NCI-H187 treated with DMSO at 0.1 percent for 48 hours (cell line): ENCODE measurements at regions not wholly inside any gene's neighbourhood (a gene's known extent, or its start where the extent isn't known, plus 50 kb on each side); places are given as distances from the start of the nearest gene placed in this dataset.
"Not testable (repeated sequence)": the region's sequence is repeated elsewhere in the genome, so short reads cannot be mapped to it uniquely, and the experiment has no call there.

Source experiments
- DNase-seq: peaks from one replicate; lab custom pipeline; 2025; lab: John Stamatoyannopoulos, UW

- no peak for DNase-seq
These were observed 296.8 kb downstream of the PREX1 start for GRCh38 chr20:48530957-48531356.

GRCh38 chr20:48528346-48528745 lies 299.5 kb downstream of the PREX1 start:
- no peak for DNase-seq

- DNase-seq = no peak
These were observed 300.0 kb downstream of the PREX1 start for GRCh38 chr20:48527771-48528170.

- no peak for DNase-seq
These were observed 300.9 kb downstream of the PREX1 start for GRCh38 chr20:48526936-48527335.

GRCh38 chr20:48525400-48525799 lies 302.4 kb downstream of the PREX1 start:
- DNase-seq = no peak

GRCh38 chr20:48524582-48524981 lies 303.2 kb downstream of the PREX1 start:
- no peak for DNase-seq

GRCh38 chr20:48523191-48523995 lies 304.4 kb downstream of the PREX1 start:
- no peak for DNase-seq

GRCh38 chr20:48521121-48521520 lies 306.7 kb downstream of the PREX1 start:
- DNase-seq = no peak

GRCh38 chr20:48516196-48516595 lies 311.6 kb downstream of the PREX1 start:
- DNase-seq = not testable (repeated sequence)

GRCh38 chr20:48514577-48514976 lies 313.2 kb downstream of the PREX1 start:
- DNase-seq = not testable (repeated sequence)

- not testable (repeated sequence) for DNase-seq
These were observed 315.3 kb downstream of the PREX1 start for GRCh38 chr20:48512539-48512938.

GRCh38 chr20:48505066-48505465 lies 322.7 kb downstream of the PREX1 start:
- not testable (repeated sequence) for DNase-seq

GRCh38 chr20:48503166-48503815 lies 324.5 kb downstream of the PREX1 start:
- DNase-seq = no peak

GRCh38 chr20:48502758-48503157 lies 325.0 kb downstream of the PREX1 start:
- DNase-seq = no peak

- no peak for DNase-seq
These were observed 325.8 kb downstream of the PREX1 start for GRCh38 chr20:48502016-48502415.

GRCh38 chr20:48500900-48501299 lies 326.9 kb downstream of the PREX1 start:
- not testable (repeated sequence) for DNase-seq

GRCh38 chr20:48498939-48499338 lies 328.9 kb downstream of the PREX1 start:
- DNase-seq = not testable (repeated sequence)

GRCh38 chr20:48498125-48498524 lies 329.7 kb downstream of the PREX1 start:
- DNase-seq = not testable (repeated sequence)

- DNase-seq = no peak
These were observed 333.8 kb downstream of the PREX1 start for GRCh38 chr20:48493966-48494365.

GRCh38 chr20:48493331-48493730 lies 334.5 kb downstream of the PREX1 start:
- not testable (repeated sequence) for DNase-seq

- DNase-seq = no peak
These were observed 335.1 kb downstream of the PREX1 start for GRCh38 chr20:48492715-48493070.

GRCh38 chr20:48492015-48492714 lies 335.6 kb downstream of the PREX1 start:
- no peak for DNase-seq
